GM19240 (cell line): ENCODE measurements at regions not wholly inside any gene's neighbourhood (a gene's known extent, or its start where the extent isn't known, plus 50 kb on each side); places are given as distances from the start of the nearest gene placed in this dataset.

Source experiments
- DNase-seq: peaks from one replicate; pipeline ENCODE4 v3.0.0; 2011; ENCODE audit warnings: low spot score; ENCODE audit not compliant: insufficient read length

DNA sequence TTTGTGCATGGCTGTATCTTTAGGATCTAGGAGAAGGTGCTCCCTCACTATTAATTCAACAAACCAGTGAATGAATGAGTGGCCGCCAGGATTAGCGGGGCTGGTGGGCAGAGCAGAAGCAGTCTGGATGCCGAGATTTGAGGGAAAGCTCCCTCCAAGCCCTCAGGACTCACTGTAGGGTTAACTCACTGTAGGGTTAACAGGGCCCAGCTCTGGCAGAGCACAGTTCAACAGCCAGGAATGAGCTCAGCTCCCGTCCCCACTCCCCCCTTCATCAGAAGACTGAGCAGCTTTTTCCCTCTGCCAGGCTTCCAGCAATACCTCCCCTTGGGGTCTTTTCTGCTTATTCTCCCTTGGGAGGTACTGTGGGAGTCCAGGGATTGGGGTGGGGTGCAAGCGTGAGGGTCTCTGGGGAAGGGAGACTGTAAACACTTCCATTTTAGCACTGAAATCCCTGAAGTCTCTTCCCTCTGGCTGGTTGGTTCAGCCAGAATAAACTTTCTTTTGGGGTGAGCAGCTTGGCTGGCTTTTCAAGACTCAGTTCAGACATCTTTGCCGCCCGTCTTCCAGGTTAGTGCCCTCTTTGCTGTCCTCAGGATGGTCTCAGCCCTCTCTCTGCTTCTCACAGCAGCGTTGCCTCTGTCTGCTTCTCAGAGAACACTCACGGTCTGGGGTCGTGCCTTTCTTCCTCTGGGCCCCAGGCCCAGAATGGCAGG is 53.7 kb upstream of the WSB1 start:
- DNase-seq: no peak

DNA sequence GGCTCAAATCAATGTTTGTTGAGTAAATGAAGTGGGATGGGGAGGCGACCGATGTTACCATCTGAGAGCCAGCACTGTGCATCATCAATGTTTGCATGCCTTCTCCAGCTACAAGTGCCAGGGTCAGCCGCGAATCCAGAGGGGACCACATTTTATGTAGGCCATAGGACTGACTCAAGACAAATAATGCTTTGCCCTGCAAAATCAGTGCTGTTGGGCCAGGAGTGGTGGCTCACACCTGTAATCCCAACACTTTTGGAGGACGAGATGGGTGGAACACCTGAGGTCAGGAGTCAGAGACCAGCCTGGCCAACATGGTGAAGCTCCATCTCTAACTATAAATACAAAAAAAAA is 53.1 kb upstream of the WSB1 start:
- no peak for DNase-seq

DNA sequence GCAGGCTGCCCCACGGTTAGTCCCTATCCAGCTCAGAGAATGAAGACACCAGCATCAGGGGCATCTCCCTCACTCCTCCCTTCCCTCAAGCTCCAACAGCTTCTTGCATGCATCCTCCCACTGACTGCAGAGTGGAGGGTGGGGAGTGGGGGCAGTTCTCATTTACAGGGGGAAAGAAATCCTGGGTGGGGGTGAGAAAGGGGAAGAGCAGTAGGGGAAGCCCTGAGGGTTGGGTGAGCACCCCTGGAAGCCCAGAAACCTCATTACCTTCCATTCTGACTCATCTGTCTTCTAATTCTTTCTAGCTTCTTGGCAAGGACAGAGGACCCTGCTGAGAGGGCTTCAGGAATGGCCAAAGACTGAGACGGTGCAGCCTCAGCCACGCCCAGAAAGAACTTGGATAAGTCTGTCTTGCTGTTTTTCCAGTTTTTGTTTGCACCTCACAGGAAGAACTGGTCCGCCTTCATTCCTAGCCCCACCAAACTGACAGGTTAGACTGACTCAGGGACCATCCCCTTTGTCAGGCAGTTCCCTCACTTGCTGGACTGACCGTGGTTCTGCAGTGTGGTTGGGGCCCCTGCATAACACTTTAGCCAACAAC is 52.5 kb upstream of the WSB1 start:
- DNase-seq: no peak

DNA sequence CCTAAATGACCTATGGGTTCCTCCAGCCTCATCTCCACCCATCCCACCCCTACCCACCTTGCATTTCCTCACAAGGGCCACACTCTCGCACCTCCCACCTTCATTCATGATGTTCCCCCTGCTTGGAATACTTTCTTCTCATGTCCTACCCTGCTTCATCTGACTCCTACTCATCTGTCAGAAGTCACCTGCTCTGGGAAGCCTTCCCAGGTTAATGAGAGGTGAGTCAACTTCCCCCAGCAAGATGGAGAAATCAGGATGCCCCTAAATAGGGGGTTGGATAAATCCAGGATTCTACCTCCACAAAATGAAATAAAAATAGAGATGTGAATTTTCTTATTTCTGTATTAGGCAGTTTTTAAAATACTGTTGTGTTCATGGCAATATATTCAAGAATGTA is 51.0 kb upstream of the WSB1 start:
- no peak for DNase-seq

DNA sequence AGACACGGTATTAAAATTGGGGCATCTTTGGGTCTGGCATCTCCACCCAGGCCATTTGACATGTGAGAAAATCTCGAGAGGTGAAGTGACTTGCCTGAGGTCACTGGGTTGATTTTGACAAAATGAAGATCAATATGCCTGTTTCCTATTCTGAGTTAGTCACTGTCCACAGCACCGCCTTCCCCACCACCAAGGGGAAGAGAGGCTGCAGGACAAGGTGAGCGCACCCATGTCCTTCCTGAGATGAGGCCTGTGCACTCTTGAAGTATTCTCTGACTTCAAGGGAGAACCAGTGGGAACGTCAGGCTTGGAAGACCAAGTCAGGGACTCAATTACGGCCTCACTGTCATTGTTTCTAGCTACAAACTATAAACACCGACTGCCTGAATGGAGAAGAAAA is 49.9 kb upstream of the WSB1 start:
- no peak for DNase-seq
